GM21515 (cell line): ENCODE measurements at regions not wholly inside any gene's neighbourhood (a gene's known extent, or its start where the extent isn't known, plus 50 kb on each side); places are given as distances from the start of the nearest gene placed in this dataset.
"Not testable (repeated sequence)": the region's sequence is repeated elsewhere in the genome, so short reads cannot be mapped to it uniquely, and the experiment has no call there.

ENCODE experiments used
- ATAC-seq: cut with Tn5 transposase; IDR thresholded peaks from one replicate; pipeline ENCODE4 v1.9.1; 2021; ENCODE audit not compliant: unreplicated experiment

DNA sequence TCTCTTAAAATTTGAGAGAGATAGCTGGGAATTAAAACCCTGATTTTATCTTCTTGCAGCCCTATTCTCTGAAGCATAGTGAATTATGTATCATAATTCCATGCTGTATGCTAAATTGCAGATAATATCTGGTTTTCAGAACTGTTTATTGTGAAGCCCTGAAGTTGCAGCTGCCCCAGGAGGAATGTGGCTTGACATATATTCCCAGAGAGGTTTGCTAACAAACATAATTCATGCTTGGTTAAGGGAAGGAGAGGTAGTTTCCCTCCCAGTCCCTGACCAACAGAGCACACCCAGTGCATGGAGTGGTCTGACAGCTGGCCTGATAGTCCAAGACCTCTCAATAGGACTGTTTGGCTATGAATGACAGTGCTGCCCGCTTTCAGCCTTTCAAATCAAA is 500.6 kb upstream of the MIR17HG start:
- ATAC-seq, result no peak

DNA sequence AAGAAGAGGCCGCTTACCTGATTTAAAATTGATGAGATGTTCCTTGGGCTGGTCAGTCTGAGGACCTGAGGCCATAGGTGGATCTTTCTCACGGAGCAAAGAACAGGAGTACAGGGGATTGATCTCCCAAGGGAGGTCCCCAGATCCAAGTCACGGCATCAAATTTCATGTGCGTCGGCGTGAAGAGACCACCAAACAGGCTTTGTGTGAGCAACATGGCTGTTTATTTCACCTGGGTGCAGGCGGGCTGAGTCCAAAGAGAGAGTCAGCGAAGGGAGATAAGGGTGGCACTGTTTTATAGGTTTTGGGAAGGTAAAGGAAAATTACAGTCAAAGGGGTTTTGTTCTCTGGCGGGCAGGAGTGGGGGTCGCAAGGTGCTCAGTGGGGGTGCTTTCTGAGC is 493.8 kb upstream of the MIR17HG start:
- ATAC-seq, result not testable (repeated sequence)

- ATAC-seq, result no peak
Measured at GRCh38 chr13:90857921-90858320, 489.6 kb upstream of the MIR17HG start.

DNA sequence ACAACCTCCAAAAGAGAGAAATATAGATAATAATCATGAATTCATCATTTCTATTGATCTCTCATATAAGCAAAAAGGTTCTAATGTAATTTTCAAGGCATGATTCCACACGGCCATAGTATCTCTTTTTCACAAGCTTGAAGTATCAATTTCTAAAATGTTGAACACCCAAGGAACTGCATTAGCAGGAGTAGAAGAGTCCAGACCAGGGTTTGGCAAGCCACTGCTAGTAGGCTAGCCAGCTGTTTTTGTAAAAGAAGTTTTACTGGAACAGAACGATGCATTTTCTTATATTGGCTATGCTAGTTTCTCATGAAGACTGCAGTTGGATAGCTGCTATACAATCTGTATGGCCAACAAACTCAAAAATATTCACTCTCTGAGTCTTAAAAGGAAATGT is 481.5 kb upstream of the MIR17HG start:
- no peak for ATAC-seq

GRCh38 chr13:90867336-90867683 is 480.2 kb upstream of the MIR17HG start:
- peak; percentile 96 for ATAC-seq

DNA sequence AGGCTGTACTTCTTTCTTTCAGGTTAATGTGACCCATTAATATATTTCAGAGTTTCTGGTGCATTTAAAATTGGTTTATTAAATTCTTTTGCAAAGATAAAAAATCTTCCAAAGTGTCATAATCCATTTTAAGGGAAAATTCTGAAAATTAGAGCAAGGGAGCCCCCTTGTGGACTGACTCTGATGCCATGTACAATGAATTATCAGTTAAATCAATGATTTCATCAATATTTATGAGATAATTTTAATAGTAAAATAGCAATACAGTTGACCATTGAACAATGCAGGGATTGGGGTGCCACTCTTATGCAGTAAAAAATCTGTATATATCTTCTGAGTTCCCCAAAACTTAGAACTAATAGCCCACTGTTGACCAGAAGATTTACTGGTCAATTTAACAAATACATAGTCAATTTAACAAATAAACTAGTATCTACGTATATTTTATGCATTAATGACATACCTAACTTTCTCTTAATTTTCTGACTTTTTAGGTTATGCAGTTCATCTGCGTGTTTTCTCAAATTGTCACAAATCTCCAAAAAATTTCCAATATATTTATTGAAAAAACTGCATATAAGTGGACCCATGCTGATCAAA is 479.1 kb upstream of the MIR17HG start:
- no peak for ATAC-seq

- no peak for ATAC-seq
Measured at GRCh38 chr13:90869580-90869979, 477.9 kb upstream of the MIR17HG start.

DNA sequence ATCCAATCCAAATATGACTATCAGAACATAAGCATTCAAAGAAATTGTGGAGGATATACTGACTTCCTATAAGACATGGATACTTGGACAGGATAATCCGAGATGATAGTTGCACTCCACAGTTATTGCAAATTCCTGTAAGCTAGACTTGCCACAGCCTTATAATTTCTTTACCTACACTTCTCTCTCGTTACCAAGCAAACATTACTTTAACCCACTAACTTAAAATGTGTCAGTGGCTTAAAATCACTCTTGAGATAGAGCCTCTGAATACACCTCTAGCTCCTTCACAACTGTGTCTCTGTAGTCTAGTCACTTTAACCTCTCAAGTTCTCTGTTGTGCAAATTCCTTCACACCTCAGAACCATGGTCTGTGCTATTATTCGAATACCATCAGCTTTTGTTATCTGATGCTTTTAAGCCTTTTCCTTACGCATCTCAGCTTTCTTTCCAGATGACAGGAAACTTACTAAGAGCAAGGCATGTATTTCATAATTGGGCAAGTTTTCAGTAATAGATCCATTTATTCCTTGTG is 474.9 kb upstream of the MIR17HG start:
- no peak for ATAC-seq

DNA sequence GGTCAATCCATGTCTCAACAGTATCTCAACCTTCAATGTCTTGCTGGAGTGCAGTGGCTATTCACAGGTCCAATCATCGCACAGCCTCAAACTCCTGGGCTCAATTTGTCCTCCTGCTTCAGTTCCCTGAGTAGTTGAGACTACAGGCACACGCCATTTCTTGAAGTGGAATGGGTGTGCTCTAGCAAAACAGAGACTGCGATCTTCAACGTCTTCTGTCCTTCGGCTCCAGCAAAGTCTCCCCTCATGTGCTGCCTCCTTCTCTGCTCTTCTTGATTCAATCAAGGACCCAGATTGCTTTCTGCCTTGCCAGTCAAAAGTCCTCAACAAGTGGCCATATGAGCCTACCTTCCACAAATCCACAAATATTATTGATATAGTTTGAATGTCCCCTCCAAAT is 466.7 kb upstream of the MIR17HG start:
- ATAC-seq, result no peak

DNA sequence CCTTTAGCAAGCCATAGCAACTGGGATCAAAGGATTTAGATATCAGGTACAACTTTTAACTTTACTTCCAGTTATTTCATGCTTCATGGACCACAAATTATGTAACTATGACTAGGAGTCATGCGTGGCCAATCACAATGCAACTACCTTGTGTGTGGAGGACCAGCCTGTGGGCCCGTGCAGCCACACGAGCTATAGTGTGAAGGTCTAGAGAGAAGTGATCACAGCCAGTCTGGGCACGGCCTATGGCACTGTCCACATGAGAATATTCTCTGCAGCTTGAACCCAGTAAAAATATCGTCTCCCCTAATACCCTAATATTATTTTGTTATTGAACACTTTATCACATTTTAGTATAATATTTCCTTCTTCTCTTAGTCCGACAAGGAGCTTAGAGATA is 464.9 kb upstream of the MIR17HG start:
- no peak for ATAC-seq

DNA sequence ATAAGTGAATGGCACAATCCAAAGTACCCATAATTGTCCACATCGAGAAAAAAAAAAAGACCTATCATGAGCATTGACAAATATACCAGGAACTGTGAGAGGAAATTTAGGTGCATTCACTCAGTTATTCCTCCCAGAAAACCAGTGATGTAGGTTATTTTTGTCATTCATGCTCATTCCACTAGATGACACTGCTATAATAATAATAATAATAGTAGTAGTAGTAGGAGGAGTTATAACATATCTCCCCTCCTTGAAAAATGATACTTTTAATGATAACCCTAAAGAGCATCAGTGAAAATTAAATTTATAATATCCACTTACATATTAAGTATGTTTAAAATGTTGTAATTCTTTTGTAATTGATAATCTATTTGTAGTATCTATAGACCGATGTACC is 463.9 kb upstream of the MIR17HG start:
- ATAC-seq, result no peak

DNA sequence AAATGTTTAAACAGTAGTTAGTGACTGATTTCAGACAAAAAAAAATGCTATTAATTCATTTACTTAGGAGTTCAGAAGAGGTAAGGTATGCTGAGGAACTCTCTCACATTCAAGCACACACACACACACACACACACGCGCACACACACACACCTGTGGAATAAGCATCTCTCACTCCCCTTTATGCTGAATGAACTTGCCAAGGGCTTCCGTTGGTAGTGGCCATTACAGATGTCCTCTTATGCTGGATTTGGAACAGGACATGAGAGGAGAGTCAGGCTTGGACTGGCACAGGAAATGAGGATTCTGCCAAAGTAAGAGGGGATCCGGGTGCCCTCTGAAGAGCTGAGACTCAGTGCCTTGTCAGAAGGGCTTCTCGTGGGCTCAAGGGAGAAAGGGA is 463.4 kb upstream of the MIR17HG start:
- no peak for ATAC-seq

GRCh38 chr13:90889906-90890834 is 457.3 kb upstream of the MIR17HG start:
- ATAC-seq, result no peak

DNA sequence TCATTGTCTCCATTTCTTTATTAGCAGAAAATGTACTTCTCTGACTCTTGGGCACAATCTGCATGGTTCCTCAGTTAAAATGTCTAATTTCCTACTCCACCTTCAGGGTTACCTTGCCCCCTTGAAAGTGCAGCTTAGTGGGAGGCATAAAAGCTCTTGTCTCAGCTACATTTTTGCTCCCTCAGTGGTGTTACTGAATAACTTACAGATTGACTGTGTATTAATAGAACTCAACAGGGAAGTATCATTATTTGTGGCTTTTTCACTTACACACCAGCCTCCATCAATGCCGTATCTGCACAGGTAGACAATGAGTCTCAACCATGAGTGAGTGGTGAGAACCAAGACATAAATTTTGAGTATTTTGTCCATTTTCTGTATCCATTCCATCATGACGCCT is 456.2 kb upstream of the MIR17HG start:
- no peak for ATAC-seq

GRCh38 chr13:90893199-90893598 is 454.3 kb upstream of the MIR17HG start:
- ATAC-seq, result not testable (repeated sequence)

- no peak for ATAC-seq
Measured at GRCh38 chr13:90896002-90896401, 451.5 kb upstream of the MIR17HG start.

DNA sequence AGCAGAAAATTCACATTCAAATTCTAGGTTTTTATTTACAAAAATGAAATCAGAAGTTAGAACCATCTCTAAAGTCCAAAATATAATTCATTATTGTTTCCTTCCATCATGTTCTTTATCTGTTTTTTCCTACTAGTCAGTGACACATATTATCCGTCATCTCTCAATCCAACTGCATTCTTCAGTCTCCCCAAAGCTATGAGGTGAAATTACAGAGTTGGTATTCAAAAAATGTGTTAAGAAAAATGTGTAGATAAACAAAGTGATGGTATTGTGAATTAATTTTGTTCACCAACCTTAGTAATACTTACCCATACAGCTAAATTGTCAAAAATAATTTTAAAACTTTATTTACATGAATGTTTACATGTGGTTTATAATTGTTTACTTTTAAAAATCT is 448.7 kb upstream of the MIR17HG start:
- ATAC-seq, result no peak

GRCh38 chr13:90899416-90899815 is 448.1 kb upstream of the MIR17HG start:
- no peak for ATAC-seq

- no peak for ATAC-seq
Measured at GRCh38 chr13:90902255-90902654, 445.2 kb upstream of the MIR17HG start.

DNA sequence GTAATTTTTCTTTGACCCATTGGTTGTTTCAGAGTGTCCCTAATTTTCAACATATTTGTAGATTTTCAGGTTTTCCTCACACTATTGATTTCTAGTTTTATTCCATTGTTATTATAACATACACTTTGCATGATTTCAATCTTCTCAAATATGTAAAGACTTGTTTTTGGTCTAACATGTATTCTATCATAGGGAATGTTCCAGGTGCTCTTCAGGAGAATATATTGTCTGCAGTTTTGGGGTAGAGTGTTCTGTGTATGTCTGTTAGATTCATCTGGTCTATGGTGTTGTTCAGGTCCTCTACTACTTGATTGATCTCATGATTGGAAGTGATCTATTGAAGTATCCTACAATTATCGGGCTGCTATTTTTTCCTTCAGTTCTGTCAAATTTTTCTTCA is 440.9 kb upstream of the MIR17HG start:
- ATAC-seq, result no peak

- no peak for ATAC-seq
Measured at GRCh38 chr13:90908792-90909191, 438.7 kb upstream of the MIR17HG start.

DNA sequence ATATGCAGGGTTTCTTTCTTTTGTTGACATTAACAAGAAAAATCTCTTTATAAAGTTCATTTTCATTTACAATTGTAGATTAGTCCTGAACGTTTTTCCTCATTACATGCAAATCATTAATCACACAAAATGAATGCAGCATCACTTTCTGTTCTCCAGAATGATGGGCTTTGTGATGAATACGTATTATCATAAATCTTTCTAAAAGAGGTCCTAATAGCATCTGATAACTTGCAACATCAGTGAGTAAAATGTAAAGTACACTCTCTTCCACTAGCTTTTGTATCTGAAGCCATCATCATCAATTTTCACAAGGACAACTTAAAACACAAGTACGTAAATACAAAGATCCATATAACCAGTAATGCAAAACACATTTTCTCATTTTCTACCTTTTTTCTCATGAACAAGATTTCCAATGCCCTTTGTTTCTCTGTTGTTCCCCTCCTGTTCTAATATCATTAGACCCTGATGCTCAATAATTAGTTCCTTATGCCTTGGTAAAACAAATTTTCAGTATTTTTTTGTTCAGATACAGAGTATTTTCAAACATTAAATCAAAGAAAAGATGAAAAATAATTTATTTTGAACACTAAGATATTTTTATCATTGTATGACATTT is 437.4 kb upstream of the MIR17HG start:
- no peak for ATAC-seq
